ENCODE measurements at regions not wholly inside any gene's neighbourhood (a gene's known extent, or its start where the extent isn't known, plus 50 kb on each side); places are given as distances from the start of the nearest gene placed in this dataset.
"Not testable (repeated sequence)": the region's sequence is repeated elsewhere in the genome, so short reads cannot be mapped to it uniquely, and the experiment has no call there.

DNA sequence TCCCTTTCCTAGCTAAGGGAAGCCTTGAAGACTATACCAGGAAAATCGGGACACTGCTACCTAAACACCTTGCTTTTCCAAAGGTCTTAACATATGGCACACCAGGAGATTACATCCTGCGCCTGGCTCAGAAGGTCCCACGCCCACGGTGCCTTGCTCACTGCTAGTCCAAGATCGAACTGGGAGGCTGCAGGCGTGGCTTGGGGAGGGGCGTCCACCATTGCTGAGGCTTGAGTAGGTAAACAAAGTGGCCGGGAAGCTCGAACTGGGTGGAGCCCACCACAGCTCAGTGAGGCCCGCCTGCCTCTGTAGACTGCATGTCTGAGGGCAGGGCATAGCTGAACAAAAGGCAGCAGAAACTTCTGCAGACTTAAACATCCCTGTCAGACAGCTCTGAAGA is 459.7 kb upstream of the EYS start:
- not testable (repeated sequence) for DNase-seq

DNA sequence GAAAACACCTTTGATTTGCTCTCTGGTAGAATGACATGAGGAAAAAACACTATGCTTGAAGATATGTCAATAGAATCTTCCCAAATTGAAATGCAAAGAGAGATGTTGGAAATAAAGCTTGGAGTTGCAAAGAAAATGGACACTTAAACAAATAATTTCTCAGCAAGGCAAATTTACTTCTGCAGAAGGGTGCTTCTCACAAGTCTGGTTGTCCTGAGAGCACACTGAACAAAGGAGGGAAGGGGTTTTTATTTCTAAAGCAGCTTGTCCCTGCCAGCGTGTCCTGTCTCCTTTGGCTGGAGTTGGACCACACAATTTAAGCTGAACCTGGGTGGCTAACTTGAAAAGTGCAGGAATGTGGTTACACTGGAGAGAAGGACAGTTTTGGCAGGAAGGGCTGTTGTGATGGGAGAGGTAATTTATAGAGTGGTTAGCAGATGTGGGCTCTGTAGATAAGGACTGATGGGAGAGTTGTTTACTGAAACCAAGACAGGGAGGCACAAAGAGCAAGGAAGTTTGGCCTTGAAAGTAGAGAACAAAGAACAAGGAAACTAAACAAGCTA is 454.6 kb upstream of the EYS start:
- no peak for DNase-seq

DNA sequence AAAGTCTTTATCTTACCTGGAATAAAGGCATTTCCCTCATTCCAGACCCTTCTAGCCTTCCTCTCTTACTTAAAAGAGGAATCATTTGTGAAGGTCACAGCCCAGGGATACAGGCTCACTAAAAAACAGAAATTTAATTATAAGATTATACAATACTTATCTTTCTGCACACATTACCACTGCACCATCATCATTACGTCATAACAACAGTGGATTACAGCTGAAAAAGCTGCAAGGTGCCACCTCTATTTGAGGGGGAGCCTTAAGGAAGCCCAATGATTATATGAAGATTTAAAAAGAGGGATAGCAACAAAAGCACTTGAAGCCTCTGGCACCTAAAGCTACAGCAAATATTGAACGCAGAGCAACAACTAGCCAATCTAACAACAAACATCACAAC is 452.9 kb upstream of the EYS start:
- DNase-seq: no peak

DNA sequence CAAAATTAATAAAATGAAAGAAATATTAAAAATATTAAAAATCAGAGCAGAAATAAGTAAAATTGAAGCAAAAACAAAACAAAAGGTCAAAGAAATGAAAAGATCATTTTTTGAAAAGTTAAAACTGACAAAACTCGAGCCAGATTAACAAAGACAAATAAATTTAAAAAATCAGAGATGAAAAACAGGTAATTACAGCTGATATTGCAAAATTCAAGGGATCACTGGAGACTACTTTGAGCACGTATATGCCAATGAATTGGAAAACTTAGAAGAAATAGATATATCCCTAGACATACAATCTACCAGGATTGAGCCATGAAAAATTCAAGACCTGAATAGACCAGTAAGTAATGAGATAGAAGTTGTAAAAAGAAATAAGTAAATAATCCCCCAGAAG is 446.2 kb upstream of the EYS start:
- DNase-seq: no peak

DNA sequence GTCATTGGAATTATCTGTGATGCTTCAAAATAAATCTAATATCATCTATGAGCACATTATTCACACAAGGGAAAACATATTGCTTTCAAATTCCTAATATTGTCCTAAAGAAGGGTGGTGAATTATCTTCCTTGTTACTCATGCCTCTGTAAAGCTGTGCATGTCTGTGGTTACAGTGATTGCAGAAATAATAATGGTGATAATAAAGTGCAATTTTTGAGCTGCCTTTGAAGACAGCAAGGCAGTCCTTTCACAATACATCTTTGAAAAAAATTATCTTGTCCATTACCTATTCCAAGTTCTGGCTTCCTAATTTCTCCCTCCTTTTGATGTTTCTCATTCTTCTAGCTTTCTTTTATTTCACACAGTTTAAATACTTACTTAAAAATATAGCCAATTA is 442.1 kb upstream of the EYS start:
- no peak for DNase-seq

DNA sequence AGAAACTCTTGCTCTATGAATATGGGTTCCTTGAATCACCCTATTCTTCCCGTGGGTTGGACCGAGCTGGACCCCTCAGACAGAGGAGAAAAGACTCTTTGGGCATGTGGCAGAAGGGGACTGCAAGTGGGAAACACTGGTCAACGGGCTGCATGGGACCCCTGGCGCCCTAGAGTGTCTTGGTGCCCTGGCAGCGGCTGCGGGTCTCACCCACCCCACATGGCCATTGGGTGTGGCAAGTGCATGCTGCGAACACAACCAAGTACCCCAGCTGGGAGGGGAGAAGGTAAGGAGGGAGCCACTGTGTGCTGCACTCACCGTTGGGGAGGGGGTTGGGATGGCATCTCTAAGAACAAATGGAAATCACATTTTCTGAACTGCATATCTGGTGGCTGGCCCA is 438.8 kb upstream of the EYS start:
- DNase-seq: no peak

DNA sequence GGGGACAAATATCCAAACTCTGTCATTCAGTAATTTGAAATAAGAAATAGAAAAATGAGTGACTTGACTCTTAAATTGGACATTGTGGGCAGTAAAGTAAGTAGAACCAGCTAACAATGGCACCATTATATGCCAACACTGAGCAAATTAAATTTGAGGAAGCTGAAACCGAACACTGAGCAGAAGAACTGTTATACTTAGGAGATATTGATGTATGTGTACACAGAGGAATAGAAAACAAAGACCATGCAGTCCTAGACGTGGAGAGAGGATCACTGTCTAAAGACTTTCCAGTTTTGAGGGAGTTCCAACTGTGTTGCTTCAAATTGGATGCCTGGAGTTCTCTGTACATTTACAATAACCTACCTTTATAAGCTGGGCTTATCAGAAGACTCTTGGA is 427.0 kb upstream of the EYS start:
- no peak for DNase-seq

DNA sequence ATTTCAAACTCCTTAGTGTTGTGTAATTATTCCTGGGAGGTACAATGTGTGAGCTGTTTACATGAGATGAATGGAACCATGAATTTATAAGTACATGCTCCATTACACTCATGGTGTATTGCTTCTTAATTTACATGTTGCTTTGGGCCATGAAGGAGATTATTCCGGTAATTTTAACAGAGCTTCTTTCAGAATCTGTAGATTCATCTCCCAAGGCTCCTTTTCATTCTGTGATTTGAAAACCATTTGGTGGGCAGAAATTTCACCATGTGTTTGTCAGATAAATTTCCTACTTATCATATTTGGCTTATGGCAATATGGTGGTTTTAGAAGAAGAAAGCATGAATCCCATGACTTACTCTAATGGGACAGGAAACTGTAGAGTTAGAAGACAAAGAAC is 421.6 kb upstream of the EYS start:
- DNase-seq: no peak

DNA sequence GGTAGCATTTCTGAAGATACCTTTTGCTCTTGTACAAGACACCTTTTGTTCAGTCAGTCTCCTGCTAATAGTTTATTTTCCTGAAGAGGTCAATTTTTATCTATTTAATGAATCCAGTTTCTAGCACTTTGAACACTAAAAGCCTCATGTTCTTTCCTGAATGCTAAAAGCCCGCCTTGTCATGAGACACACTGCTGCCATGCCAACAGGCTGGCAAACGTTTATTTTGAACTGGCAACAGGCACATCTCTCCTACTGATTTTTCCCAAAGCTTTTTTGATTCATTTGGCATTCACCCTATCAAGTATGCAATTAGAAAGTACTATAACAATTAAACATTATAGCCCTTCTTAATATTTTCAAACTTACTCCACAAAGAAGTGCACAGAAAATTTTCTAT is 421.2 kb upstream of the EYS start:
- no peak for DNase-seq

DNA sequence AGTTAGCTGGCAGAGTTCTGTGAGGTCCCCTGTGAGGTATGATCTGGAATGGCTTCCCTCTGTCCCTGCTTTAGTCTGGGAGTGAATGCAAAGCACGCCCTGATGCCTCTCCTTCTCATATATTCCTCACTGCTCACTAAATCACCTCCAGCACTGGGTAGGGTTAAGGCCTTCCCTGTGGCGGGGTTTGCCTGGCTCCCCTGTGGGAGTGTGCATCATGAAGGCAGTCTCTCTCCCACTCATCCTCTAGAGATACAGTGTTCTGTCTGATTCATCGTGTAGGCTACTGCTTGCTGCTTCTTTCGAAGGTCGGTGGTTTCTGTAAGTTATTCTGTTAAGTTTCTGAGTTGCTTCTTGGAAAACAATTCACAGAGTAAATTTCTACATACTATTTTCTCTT is 420.0 kb upstream of the EYS start:
- no peak for DNase-seq

DNA sequence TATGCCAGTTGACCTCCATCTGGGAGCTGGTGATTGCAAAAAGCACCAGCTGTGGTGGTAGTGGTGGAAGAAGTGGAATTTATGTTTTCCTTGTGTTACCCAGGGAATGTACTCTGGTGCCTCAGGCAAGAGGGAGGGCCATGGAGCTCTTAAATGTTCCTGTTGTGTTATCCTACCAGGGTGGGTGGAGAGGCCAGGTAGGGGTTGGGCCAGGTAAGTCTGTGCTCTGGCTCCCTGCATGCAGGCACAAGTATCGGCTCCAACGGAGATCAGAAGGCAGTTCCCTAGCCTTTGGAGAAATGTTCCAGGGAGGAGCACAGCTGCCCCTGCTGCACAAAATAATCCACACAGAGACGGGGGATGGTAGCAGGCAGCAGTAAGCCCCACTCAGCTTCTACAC is 419.3 kb upstream of the EYS start:
- DNase-seq: no peak

DNA sequence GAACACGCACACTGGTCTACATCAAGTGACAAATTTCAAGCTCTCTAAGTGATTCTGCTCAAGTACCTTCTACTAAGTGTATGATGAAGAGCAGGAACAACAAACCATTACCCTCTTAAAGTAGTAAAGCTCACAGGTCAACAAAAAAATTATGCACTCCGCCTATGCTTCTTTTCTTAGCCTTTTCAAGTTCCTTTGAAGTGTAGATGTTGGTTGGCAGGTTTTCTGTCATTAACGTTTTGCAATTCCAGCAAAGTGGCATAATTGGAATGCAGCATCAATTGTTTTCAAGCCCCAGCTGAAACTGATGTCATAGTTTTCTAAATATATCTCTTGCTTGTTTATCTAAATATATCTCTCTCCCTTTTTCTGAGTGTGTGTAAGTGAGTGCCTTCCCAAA is 396.9 kb upstream of the EYS start:
- no peak for DNase-seq

DNA sequence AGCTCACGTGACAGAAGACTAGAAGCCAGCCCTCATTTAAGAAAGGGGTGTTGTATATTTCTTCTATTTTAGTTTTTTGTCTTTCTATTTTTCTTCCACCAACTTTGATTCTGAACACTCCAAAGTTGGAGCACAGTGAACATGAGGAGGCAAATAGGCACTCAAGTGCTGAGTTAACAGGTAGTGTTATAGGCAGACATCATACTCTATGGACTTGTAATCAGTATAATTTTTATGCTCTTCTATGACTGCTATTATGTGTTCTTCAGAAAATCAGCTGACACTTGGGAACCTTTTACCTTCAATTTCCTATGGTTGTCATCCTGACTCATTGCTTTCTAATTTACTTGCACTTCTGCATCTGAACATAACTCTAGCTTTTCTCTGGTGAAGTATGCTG is 396.3 kb upstream of the EYS start:
- DNase-seq: no peak

DNA sequence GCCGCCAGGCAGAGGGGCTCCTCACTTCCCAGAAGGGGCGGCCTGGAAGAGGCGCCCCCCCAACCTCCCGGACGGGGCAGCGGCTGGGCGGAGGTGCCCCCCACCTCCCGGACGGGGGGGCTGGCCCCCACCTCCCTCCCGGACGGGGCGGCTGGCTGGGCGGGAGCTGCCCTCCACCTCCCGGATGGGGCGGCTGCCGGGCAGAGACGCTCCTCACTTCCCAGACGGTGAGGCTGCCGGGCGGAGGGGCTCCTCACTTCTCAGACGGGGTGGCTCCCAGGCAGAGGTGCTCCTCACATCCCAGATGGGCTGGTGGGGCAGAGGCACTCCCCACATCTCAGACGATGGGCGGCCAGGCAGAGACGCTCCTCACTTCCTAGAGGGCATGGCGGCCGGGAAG is 389.7 kb upstream of the EYS start:
- DNase-seq: no peak

DNA sequence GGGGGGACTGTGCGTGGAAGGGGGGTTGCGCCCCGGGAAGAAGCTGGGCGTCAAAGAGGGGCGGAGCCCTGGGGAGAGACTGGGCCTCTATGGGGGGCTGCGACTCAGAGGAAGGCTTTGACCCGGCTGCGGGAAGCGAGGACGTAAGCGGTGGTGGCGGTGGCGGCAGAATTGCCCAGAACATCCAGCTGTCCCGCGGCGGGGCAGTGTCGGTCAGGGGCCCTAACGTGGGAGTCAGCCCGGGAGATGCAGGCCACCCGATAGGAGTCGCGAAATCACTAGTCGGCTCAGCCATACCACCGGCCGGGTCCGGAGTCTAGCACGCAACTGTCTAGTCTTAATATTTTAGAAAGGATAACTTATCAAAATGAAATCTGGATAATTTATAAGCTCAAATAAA is 387.6 kb upstream of the EYS start:
- no peak for DNase-seq

DNA sequence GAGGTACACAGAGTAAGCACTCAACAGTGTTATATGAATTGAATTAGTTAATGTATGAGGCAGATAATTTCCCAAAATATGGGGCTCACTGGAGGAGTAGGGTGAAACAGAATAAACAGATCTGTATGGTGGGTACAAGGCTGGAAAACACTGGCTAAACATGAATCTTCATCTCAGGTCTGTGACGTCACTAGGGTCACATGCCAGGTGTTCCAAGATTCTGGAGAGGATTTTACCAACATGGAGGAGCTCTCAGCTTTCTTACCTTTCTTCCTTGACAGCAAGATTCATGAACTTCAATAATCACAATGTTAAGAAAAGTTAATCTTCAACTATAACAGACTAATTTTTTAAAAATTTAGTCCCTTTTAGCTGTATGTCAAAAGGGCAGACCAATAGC is 385.3 kb upstream of the EYS start:
- not testable (repeated sequence) for DNase-seq

DNA sequence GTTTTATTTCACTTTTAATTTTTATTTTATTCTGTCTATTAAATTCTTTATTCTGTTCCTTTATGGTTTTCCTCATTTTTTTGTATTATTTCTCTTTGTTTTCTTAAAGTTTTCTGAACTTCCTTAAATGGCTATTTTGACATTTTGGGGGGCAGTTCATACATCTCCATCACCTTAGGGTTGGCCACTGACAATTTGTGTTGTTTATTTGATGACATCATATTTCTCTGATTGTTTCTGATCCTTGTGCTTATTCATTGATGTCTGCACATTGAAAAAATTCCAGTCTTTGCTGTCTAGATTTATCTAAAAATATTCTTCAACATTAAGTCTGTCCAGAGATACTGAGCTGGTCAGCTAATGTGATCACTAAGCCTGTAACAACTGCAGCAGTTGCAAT is 379.5 kb upstream of the EYS start:
- no peak for DNase-seq

DNA sequence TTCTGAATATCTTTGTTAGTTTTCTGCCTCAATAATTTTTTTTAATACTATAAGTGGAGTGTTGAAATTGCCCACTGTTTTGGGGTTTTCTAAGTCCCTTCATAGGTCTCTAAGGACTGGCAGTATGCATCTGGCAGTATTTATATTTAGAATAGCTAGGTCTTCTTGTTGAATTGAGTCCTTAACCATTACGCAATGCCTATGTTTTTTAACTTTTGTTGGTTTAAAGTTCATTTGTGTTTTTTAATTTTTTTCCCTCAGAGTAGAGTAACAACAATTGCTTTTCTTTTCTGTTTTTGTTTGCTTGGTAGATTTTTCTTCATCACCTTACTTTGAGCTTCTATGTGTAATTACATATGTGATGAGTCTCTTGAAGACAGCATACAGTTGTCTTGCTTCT is 375.9 kb upstream of the EYS start:
- DNase-seq: no peak

DNA sequence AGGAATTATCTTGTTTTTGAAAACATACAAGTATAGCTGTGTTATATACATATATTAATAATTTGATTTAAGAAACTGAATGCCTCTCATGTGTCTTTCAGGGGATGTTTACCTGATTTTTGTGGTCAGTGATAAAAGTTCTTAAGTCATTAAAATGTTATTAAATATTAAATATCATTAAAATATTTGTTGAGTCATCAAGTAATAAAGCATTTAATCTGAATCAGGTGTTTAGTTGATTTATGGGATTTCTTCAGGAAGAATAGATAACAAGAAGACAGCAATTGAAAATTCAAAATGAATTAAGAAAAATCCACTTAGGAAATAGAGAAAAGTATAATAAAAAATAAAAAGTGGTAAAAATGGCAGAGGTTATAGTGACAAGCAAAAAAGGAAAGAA is 361.9 kb upstream of the EYS start:
- no peak for DNase-seq

DNA sequence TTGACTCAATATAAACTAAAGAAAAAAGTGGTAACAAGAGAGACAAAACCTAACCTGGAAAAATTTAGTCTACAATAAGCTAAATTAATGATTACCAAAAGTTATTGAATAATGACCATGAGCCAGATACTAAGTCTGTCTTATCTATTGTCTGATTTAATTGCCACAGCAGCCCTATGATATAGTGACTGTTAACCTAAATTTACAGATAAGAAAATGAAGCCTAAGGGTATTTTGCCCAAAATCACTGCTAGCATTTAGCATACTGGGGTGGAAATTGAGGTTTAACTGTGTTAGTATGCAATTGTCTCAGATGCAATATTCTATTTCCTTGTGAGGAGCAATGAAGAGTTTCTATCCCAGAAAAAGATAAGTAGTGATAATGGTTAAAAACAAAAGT is 361.0 kb upstream of the EYS start:
- no peak for DNase-seq

DNA sequence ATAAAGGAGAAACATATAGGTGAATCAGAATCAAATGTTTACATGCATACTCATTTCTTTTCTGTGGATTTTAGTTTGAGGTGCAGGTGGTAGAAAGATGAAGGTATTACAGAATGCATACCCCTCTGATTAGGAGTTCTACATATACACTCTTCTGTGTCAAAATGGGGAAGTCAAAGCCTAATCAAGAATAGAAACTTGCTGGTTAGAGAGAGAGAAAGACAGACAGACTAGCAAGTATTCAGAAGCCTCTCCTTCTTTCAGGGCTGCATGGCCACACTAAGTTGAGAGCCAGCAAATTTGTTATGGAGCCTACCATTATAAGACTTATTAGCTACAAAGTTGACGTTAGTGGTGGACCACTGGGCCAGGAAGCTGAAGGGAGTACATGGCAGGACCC is 358.3 kb upstream of the EYS start:
- DNase-seq: peak; percentile 49

DNA sequence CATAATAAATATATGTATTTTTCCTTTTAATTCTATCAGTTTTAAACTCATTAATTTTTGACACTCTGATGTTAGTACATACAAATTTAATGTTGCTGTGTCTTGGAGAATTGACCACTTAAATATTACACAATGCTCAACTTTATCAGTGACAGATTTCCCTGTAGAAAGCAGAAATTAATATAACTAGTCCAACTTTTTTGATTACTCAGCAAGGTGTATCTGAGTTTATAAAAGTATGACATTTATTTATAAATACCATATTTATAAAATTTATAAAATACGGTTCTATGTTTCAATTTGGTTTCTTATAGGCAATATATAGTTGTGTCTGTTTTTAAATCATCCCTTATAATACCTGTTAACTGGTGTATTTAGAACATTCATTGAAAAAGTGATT is 350.0 kb upstream of the EYS start:
- no peak for DNase-seq

DNA sequence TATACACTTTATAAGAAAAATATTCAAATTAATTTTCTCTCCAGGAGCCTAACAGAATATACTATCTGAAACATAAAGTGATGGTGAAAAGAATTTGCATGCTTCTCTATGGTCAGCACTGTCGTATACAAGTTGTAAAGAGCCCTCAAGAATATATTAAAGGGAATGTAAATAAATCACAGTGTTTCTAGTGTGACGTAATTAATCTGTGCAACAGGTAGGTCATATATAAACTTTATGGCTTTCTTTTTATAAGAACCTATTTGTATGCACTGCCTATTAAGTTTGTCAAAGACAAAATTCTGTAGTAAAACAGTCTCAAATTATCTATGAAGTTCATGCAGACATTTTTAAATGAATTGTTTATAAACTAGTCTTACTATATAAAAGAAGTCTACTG is 347.9 kb upstream of the EYS start:
- DNase-seq: no peak

DNA sequence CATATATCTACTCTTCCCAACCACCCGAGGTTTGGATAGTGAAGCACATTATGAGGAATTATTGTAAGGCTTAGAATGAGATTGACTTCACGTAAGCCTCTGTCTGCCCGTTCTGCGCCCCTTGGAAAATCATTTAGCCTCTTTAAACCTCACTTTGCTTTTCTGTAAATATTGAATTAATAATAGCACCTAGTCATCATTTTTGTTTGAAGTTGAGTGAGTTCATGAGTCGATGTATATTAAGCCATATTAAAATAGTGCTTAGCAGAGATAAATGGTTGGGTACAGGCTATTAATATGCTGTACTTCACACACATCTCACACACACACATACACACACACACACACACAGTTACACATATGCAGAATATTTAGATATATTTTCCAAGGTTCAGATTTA is 344.8 kb upstream of the EYS start:
- DNase-seq: no peak

DNA sequence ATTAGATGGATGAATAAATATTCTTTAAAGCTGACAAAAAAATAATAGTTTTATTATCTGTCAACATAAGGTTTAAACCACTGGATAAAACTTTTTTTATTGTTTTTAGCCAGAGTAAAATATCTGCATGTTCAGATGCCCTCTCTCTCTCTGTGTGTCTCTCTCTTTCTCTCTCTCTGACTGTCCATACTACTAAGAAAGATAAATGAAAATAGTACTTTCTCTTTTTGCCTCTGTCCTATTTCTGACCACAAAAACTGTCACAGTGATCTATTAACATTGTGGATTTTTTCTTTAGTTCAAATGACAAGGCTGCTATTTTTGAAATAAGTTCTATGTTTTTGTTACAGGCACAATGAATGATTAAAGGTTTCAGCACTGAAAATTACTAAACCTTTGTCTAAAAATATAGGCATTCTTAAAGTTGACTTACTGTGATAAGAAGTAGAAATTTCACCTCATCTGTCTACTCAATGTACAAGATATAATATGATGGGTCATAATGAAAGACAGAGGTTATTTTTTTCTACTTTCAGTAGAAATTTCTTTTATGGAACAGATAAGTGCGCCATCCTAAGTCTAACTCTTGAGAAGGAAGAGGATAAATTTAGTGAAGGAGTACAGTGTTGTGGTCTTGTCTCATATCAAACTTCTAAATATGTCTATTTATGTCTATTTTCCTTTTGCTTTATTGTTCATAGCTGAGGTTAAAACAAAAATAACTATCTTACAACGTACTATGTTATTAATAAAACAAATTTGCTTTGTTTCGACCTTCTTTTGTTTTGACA is 341.9 kb upstream of the EYS start:
- no peak for DNase-seq

Measured in MV-4-11 (cell line).